Retina (tissue), 1 donor: ENCODE measurements at regions not wholly inside any gene's neighbourhood (a gene's known extent, or its start where the extent isn't known, plus 50 kb on each side); places are given as distances from the start of the nearest gene placed in this dataset.
"Not testable (repeated sequence)": the region's sequence is repeated elsewhere in the genome, so short reads cannot be mapped to it uniquely, and the experiment has no call there.

Experiments
- DNase-seq: peaks from one replicate; pipeline ENCODE4 v3.0.0-alpha.2; 2016

DNA sequence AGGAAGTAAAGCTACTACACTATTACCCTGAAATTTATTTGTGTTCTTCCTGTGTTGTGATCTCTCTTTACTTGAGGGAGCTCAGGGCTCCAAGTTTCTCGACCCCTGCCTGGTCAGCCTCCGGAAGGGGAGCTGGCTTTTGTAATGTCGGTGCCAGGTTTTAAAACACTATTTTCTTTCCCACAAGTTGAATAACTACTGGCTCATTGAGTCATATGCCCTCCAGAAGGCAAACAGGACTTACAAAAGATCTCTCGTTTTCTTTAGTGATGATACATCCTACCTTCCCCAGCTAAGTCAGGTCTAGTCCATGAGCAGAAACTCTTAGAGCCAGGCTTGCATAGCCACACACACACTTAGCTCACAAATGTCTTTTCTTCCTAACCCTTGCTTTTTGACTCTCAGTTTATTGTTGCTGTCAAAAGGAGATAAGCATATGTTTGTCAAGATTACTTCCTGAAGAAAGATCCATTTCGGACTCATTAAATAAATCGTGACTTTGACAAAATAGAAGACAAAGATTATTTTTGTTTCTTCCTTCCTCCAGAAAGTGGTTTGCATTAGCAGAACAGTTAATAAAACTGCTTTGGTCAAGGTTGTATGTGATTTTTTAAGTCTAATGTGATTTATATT is 209.8 kb upstream of the FLRT2 start:
- DNase-seq, result no peak

DNA sequence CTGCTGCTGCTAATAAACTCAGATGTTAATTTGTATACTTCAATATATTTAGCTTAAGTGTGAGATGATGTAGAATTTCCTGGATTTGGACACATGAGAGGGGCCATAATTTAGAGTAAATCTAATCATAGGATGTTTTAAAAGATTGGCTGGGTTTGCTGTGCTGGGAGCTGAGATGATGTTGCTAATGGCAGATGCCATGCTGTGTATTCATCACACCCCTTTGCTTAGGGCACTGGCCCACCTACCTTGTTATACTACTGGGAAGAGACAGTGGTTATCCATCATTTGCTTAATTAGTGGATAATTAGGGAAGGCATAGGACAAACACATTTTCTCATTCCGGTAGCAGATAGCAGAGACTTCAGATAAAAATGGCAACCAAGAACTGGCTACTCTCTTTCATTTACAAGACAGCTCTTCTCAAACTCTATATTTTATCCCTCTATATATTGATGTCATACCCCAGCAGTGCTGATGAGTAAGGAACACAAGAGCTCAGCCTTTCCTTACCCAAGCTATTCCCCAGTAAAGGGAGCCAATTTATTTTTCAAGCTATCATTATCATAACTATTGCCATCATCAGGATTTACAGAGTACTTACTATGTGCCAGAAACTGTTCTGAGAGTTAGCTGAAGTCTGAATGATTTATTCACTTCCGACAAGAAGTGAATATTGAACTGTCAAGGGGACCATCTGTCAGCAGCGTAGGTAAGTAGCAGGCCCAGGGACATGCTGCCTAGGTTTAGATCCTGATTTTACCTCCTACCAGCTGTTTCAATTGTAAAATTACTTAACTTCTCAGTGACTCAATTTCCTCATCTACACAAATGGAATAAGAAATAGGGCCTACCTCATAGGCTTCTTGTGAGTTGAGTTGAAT is 204.6 kb upstream of the FLRT2 start:
- DNase-seq, result no peak

DNA sequence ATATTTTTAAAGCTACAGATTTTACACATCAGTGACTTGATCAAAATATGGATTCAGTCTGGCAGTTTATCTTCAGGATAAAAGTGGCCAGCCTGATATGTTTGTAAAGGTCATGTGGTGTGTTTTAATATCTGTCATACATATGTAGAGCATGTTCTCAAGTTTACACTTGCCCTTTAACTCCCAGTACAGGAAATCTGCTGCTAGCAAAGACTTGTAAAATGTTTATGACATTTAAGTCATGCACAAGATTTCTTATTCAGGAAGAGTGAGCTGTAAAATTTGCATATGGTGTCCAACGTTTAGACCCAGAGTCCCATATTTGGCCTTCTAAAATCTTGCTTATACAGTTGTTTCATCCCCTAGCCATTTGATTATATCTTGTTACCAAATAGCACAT is 197.5 kb upstream of the FLRT2 start:
- DNase-seq, result no peak

DNA sequence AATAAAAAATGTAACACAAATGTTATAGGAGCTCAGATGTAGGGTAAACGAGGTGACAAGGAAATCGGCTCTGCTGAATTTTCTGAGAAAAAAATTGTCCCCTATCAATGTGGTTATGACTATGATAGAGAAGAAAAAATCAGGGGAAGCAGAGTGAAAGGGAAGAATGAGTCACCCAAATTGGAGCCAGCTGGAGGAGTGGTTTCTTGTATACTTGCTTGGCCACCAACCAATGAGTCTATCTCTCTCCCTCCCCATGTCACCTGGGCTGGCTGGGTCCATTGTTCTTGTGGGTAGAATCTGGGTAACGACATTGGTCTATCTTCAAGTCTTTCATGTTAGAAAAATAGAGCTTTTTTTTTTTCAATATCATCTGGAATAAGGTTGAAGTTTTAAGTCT is 196.6 kb upstream of the FLRT2 start:
- DNase-seq, result no peak

DNA sequence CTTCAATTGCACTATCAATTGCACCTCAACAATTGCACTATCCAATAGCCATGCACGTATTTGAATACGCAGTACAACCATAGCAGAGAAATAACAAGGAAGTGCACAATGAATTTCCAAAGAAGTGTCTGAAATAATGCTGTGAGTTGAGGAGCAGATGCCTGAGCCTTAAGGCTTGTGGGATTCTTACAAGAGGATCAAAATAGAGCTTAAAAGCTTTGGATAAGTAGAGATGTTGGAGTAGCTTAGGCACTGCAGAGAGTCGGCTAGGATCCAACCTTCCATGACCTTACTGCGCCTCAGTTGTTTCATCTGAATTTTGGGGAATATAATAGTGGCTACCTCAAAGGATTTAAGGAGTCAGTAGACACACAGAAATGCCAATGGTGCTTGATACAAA is 196.1 kb upstream of the FLRT2 start:
- no peak for DNase-seq

DNA sequence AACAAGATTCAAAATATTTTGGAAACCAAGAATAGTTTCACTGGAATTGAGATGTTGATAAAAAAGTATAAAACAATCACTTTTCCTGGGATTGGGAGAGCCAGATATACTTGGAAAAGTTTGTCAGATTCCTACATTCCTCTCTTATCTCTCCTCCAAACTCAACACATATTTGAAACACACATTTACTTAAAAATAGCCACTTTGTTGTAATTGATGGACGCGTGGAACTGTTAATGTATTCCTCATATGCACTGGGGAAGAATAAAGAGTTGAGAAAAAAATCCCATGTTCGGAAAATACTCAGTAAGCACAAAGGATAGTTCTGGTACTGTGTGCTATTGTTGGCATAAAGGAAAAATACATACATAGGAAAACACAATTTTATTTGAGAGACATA is 195.6 kb upstream of the FLRT2 start:
- no peak for DNase-seq

DNA sequence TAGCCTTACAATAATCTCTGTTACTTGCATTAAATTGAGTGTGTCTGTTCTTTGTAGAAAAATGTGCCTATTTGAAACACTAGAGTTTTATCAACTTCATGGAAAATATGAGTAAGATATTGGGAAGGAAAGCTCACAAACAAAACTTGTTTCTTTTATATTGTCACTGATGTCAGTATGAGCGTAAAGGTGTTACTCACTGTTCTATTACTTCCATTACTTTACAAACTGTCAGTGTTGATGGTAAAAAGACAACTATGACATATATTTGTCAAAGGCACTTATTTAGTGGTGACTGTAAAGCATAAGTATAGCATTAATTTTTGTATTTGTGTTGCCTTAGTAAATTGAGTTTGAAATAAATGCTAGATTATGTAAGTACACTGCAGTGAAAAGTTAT is 193.7 kb upstream of the FLRT2 start:
- no peak for DNase-seq

DNA sequence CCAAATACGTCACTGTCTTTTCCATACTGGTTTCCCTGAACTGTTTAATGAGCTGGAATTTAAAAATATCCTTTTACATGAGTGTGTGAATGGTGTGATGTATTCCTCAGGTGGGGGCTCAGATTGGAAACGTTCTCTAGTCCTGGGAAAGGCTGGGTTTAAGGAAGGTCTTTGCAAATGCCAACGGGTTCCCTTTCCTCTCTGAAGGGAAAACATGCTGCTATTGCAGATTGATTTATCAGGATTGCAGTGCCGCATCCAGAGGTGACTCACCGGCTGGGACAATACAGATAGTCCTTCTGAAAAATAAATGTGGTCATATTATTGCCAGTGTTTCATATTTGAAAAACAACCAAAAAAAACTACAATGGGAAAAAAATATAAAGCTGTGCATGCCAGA is 193.1 kb upstream of the FLRT2 start:
- no peak for DNase-seq

DNA sequence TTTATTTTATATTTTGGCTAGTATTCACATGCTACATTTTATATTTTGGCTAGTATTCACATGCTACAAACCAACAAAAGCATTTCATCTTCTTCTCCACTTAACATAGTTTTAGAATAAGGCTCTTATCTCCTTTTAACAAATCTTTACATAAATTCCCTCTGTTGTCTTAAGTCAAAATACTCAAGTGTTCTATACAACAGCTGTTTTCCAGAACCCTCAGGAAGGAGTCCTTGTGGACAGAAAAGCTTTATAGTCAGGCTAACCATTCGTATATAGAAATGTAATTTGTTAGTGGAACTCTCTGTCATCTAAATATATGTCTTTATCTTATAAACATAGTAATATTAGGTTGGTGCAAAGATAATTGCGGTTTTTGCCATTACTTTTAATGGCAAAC is 191.0 kb upstream of the FLRT2 start:
- no peak for DNase-seq

DNA sequence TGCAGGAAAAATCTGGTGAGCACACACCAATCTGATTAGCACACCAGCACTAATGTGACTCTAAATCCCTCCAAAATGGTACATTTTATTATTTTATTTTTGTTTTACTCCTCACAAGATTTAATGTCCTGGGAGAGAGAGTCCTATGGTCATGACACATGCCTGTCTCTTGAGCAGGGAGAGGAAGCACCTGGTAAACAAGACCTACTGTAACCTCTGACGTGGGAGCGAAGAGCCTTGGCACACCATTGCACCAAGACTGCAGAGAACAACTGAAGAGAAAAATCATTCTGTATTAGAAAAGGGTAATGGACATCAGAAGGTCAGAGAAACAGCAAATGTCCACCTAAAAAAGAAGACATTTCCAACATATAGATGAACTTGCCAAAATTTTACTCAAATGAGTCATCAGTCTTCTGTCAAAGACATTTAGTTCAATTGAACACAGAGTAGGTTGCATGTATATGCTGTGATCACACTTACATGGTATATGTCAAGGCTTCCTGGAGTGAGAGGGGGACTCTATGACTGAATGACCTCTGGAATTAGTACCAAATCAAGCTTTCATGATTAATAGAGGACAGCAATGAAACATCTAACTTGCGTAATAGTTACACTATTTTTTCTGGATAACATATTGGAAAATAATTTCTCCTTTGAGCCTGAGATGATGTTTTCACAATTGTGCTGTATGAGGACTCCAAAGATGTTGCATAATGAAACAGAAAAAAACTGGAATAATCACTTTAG is 186.9 kb upstream of the FLRT2 start:
- DNase-seq, result no peak

DNA sequence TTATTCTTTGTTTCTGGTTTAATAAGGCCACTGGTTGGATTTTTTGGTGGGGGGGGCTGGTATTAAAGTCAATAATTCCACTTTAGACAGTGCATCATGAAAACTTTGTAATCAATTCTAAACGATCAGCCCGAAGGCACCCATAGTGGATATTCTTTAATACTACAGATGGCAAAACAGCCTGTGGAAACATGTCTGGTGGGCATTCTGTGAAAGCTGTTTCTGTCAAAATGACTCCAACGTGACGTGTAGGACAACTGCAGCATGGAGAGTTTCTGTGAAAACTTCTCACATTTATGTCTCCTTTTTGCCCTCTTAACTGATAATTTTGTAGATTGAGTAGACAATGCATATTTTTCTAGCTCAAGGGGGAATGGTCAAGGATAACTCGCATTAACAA is 185.8 kb upstream of the FLRT2 start:
- no peak for DNase-seq

DNA sequence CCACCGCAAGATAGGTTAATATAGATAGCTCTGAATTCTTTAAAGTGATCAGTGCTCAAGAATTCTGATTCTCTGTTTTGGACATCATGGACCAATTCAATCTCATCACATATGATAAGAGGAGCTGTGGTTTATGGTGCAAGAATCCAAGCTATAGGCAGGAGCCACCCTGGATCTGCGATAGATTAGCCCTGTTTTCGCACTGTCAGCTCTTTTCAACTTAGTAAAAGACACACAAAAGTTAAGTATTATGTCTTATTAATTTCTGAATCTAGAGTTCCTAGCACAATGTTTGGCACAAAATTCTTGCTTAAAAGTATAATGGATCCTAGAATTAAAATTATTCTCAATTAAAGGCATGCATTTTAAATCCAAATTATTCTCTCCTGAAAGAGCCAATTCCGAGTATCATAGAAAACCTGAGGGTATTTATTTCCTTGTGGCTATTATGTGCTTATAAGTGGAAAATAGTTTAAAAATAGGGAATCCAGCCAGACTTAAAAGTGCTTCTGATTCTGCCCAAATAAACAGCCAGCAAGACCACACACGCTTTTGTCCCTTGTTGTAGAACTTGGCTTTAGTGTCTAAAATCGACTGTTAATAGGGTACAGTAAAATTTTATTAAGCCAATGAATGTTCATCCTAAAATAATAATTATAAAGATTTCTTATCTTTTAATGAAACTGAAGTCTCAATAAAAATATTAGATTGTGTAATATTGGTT is 184.9 kb upstream of the FLRT2 start:
- DNase-seq, result no peak

DNA sequence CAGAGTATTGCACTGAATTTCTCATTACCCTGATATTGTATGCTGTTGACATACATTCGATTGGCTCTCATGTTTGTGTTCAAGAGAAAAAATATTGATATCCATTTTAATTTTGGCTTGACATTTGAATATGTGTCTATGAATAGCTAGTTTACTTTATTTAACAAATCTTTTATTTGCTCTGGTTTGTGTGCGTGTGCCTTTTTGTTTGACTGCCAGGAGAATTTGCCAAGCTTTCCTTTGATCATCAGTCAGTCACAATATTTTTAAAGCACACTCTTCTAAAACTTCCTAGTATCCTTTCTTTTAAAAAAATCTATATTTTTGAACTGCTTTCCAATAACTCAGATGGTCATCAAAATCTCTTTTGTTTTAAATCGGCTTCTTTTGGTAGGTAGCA is 179.3 kb upstream of the FLRT2 start:
- no peak for DNase-seq

DNA sequence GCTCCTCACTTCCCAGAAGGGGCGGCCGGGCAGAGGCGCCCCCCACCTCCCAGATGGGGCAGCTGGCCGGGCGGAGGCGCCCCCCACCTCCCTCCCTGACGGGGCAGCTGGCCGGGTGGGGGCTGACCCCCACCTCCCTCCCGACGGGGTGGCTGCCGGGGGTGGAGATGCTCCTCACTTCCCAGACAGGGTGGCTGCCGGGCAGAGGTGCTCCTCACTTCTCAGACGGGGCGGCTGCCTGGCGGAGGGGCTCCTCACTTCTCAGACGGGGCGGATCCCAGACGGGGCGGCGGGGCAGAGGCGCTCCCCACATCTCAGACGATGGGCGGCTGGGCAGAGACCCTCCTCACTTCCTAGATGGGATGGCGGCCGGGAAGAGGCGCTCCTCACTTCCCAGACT is 177.4 kb upstream of the FLRT2 start:
- not testable (repeated sequence) for DNase-seq

DNA sequence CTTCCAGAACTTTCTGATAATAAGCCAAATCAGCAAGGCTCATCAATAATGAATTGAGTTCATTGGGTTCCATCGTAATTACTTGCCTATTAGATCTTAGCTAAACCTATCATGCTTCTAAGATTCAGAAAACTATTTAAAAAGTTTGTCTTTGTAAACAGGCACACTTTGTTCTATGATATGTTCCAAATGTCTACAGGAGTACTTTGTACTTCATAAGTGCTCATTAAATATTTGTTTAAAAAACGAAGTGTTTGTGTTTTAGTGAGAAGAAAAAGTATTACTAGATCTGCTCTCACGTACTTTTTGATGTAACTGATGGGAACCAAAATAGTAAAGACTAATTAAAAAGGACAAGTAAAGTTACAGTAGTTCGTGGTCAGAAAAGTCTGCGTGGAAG is 172.8 kb upstream of the FLRT2 start:
- no peak for DNase-seq

DNA sequence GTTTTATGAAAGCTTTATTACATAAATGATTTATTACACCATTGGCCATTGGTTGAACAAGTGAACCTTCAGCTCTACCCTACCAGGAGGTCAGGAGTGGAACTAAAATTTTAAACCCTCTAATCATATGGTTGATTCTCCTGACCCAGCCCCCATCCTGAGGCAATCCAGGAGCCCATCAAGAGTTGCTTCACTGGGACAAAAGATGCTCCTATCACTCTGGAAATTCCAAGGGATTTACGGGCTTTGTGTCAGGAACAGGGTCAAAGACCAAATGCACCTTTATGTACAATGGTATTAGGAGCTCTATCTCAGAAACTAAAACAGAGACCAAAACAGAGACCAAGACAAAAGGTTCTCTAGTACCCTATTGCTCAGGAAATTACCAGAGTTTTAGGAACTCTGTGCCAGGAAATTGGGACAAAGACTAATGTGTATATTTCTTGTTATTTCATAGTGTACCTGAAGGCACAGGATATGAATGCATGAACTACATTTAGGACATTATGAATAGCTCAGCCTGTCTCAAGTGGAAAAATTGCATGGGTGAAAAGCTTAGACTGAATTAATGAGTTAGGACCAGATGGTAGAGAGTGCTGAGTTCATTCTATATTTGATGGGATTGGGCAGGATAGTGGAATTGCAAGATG is 171.7 kb upstream of the FLRT2 start:
- no peak for DNase-seq

DNA sequence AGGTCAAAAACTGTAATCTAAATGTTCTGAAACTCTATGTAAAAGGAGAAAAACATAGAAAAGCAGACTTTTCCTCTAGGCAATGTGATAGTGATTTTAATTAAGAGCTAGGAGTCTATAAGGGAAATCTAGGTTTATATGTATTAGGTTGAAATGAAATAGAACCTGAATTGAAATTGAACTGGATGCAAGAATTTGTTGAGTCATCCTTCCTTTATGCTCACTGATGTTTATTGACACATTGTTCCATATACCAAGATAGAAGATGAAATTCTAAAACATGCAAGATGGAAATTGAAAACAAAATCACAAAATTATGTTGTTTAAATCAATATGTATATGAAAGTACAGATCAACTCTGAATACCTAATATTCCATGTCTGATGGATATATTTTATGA is 170.4 kb upstream of the FLRT2 start:
- DNase-seq, result no peak

DNA sequence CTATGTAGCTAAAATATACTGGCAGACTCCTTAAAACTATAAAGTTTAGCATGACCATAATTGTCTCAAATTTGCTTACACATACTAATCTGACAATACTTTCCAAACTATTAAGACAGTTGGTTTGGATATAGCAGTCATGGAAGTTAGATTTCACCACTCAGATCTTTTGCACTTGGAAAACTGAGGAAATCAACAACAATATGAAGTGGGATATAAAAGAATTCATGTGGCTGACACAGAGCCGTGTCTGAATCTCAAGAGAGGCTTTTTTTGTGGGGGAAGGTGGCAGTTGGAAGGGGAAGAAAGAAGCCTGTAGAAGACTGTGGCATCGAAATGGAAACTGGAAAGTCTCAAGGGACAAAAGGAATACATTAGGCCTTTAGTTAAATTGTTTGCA is 166.6 kb upstream of the FLRT2 start:
- DNase-seq, result no peak

DNA sequence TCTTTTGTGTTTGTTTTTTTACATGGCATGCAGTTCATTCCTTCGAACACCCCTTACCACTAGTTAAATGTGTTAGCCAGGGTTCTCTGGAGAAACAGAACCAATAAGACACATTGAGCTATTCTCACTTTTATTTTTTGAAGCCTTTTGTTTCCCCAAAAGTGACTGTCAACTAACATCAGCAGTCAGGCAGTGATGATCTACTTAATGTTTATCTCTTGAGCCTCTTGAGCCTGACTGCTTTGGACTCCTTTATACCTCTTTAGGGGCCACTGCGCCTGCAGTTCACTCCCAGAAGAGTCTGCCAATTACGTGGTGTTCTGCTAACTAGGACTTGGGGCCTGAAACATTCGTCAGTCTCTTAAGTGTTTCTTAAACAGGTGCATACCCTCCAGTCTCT is 163.7 kb upstream of the FLRT2 start:
- DNase-seq, result peak; percentile 84

DNA sequence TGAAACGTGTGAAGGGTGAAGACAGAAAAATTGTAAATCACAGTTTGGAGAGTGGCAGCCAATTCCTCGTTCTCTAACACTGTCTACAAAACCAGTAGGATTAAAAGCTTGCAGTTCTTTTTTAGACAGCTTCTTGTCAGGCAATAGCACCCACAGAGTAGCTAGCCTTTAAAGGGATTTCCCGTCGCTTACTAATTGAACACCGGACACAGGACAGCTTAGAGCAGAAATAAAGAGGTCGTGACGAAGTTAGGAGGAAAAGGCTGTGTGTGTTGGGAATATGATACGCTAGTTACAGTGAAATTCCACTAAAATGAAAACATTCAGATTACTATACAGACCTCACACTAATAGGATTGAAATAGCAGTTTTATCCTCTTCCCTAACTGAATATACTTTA is 149.1 kb upstream of the FLRT2 start:
- no peak for DNase-seq

DNA sequence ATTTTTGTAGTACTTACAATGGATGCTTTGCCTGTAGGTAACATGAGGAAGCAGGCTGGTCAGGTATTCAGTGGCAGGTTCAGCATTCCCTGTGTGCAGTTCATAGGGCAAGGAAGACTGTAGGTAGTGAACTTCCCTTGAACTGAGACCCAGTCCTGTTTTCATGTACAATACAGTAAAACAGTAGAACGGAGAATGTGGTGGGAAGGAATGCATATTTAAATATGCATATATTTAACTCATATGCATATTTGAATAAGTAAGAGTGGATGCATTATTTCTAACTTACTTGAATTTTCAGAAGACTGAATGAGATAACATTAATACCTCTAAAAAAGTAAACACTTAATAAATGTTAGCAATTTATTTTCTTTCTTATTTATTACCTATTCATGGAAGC is 147.6 kb upstream of the FLRT2 start:
- DNase-seq, result no peak

DNA sequence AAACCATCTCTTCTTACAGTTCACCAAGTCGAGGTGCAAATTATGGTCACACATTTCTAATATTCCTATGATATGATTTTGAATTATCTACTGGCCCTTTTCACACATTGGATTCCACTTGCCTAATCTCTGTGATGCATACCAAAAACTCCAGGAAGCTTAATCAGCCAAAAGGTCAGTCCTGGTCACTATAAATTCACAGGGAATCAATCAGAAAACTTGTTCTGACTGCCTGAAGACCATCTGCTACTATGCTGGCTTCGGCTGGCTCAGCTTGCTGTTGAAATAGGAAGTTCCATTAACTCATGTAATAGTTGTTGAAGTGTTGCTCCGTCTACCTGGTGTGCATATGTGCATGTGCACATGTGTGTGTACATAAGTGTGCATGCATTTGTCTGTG is 142.8 kb upstream of the FLRT2 start:
- DNase-seq, result no peak

DNA sequence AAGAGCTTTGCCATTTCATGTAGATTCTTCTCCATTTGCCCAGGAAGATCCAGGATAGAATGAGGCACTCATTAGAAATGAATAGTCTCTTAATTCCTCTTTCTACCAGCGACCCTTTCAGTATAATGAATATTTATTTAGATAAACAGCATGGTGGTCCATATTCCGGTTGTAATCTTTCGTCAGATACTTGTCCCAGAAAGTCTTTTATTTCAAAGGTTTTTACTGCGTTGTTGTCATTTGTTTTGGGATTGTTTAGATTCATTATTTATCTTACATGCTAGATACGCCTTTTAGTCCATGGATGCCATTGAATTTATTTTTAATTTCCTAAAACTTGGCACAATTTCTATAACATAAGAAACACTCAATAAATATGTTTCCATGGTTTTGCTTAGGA is 139.7 kb upstream of the FLRT2 start:
- no peak for DNase-seq
